ENCODE measurements at regions not wholly inside any gene's neighbourhood (a gene's known extent, or its start where the extent isn't known, plus 50 kb on each side); places are given as distances from the start of the nearest gene placed in this dataset.

DNA sequence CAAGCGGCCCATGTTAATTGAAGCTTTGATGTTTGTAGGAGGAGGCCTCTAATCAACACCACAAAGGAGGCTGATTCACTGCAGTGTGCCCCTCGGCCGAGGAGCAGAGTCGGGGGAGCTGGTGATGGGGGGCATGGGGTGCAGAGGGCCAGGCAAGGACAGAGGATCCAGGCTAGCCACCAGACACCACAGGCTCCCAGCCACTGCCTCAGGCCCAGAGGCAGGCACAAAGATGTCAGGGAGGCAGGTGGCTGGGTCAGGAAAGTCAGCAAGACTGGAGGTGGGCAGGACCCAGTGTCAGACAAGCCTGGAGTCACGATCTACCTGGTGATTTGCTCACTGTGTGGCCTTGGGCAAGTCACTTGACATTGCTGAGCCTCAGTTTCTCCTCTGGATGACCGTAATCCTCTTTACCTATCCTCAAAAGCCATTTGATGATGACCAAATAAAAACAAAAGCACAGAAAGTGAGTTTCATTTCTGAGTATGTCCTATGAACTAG is 121.0 kb downstream of the BUD13 start:
- peaks cover 29% of the 10 kb centered on the region for H3K27me3 ChIP-seq (ENCODE audit: low read depth, low read length)
- H3K9me3 ChIP-seq (ENCODE audit: insufficient read depth, low read length) = no peaks in the 10 kb centered on the region
- no peaks in the 10 kb centered on the region for H3K36me3 ChIP-seq (replicated peaks; ENCODE audit: low read depth, low read length)
- no peak overlapping the region for H3K4me2 ChIP-seq (ENCODE audit: low read length)
- H3K9ac ChIP-seq (ENCODE audit: low read length) = no peak overlapping the region
- H3K4me1 ChIP-seq (ENCODE audit: low read length) = no peaks in the 10 kb centered on the region
- no peaks in the 10 kb centered on the region for H3K79me2 ChIP-seq (ENCODE audit: low read length)
- H3K4me3 ChIP-seq (ENCODE audit: low read length) = no peak overlapping the region
- H3K27ac ChIP-seq (ENCODE audit: low read length) = no peak overlapping the region
- no peak overlapping the region for H2AFZ ChIP-seq (ENCODE audit: low read depth, low read length)
- no peaks in the 10 kb centered on the region for H4K20me1 ChIP-seq (ENCODE audit: insufficient read depth, low read length)
- TF ChIP-seq EZH2phosphoT487 (IDR thresholded peaks at IDR 0.05; ENCODE audit: low read depth) (no peak), CTCF (IDR thresholded peaks at IDR 0.05; ENCODE audit: low read depth, low read length) (no peak)

DNA sequence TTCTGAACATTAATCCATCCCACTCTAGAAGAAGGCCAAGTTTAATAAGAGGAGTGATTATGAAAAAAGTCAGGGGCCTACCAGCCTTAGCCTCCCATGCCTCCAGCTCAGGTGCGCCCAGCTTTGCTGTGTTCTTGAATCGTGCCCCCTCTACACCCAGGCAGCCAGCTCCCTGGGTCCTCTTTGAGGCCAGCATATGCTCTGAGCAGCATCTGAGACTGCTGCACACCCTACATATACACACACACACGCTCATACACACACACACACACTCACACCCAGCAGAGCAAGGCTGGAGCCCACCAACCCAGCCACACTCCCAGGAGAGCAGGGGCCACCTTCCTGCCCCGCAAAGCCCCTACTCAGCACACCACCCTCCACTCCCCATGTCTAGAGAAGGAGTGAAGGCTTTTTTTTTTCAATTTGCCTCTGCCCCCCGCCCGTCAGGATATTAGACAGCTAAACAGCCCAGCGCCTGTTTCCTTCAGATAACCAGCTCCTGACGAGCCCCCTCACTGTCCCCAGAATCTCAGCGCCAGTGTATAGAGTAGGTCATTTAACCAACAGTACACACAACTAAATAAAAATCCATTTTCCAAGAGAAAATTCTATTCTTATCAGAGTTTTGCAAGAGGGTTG is 121.6 kb downstream of the BUD13 start:
- H3K4me2 ChIP-seq (ENCODE audit: low read length) = no peak overlapping the region

GRCh38 chr11:116650052-116650451 is 122.7 kb downstream of the BUD13 start:
- Histone ChIP-seq H3K27ac (ENCODE audit: low read length) (no peak overlapping the region), H3K27me3 (ENCODE audit: low read depth, low read length) (peaks cover 29% of the 10 kb centered on the region), H3K4me3 (ENCODE audit: low read length) (no peak overlapping the region), H3K9me3 (ENCODE audit: insufficient read depth, low read length) (no peaks in the 10 kb centered on the region), H3K9ac (ENCODE audit: low read length) (no peak overlapping the region), H3K4me1 (ENCODE audit: low read length) (no peaks in the 10 kb centered on the region), H3K36me3 (replicated peaks; ENCODE audit: low read depth, low read length) (no peaks in the 10 kb centered on the region), H2AFZ (ENCODE audit: low read depth, low read length) (no peak overlapping the region), H4K20me1 (ENCODE audit: insufficient read depth, low read length) (no peaks in the 10 kb centered on the region), H3K4me2 (ENCODE audit: low read length) (no peak overlapping the region), H3K79me2 (ENCODE audit: low read length) (no peaks in the 10 kb centered on the region)
- no peak for TF ChIP-seq CTCF (IDR thresholded peaks at IDR 0.05; ENCODE audit: low read depth, low read length)
- TF ChIP-seq EZH2phosphoT487 (IDR thresholded peaks at IDR 0.05; ENCODE audit: low read depth) = no peak

More for the DNA sequence above, 121.6 kb downstream of the BUD13 start:
- no peaks in the 10 kb centered on the region for H3K9me3 ChIP-seq (ENCODE audit: insufficient read depth, low read length)
- H3K9ac ChIP-seq (ENCODE audit: low read length) = no peak overlapping the region
- H3K36me3 ChIP-seq (replicated peaks; ENCODE audit: low read depth, low read length) = no peaks in the 10 kb centered on the region
- H4K20me1 ChIP-seq (ENCODE audit: insufficient read depth, low read length) = no peaks in the 10 kb centered on the region
- no peaks in the 10 kb centered on the region for H3K4me1 ChIP-seq (ENCODE audit: low read length)
- no peak overlapping the region for H2AFZ ChIP-seq (ENCODE audit: low read depth, low read length)
- H3K79me2 ChIP-seq (ENCODE audit: low read length) = no peaks in the 10 kb centered on the region
- H3K27me3 ChIP-seq (ENCODE audit: low read depth, low read length) = peaks cover 29% of the 10 kb centered on the region
- H3K4me3 ChIP-seq (ENCODE audit: low read length) = no peak overlapping the region
- no peak overlapping the region for H3K27ac ChIP-seq (ENCODE audit: low read length)
- no peak for TF ChIP-seq CTCF (IDR thresholded peaks at IDR 0.05; ENCODE audit: low read depth, low read length)
- no peak for TF ChIP-seq EZH2phosphoT487 (IDR thresholded peaks at IDR 0.05; ENCODE audit: low read depth)

DNA sequence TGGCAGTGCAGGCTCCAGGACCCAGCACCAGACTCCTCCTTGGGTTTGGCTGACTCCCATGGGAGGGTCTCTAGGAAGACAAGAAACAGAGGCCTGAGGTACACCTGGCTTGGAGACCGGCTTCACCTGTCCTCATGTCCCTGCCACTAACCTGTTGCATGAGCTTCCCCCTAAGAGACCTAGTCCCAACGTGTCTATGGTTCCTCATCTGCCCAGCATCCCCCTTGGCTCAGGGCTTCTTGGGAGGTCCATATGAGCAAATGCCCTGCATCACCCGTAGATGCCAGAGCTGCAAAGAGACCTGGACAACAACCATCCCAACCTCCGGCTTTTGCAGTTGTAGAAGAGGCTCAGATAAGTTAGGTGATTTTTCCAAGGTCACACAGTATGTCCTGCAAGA is 123.5 kb downstream of the BUD13 start:
- H3K4me1 ChIP-seq (ENCODE audit: low read length) = no peaks in the 10 kb centered on the region
- H3K9me3 ChIP-seq (ENCODE audit: insufficient read depth, low read length) = no peaks in the 10 kb centered on the region
- no peak overlapping the region for H3K4me2 ChIP-seq (ENCODE audit: low read length)
- no peak overlapping the region for H3K4me3 ChIP-seq (ENCODE audit: low read length)
- no peak for TF ChIP-seq EZH2phosphoT487 (IDR thresholded peaks at IDR 0.05; ENCODE audit: low read depth)
- TF ChIP-seq CTCF (IDR thresholded peaks at IDR 0.05; ENCODE audit: low read depth, low read length) = no peak
- peaks cover 25% of the 10 kb centered on the region for H3K27me3 ChIP-seq (ENCODE audit: low read depth, low read length)
- H3K27ac ChIP-seq (ENCODE audit: low read length) = no peak overlapping the region
- no peaks in the 10 kb centered on the region for H3K79me2 ChIP-seq (ENCODE audit: low read length)
- H4K20me1 ChIP-seq (ENCODE audit: insufficient read depth, low read length) = no peaks in the 10 kb centered on the region
- no peaks in the 10 kb centered on the region for H3K36me3 ChIP-seq (replicated peaks; ENCODE audit: low read depth, low read length)
- no peak overlapping the region for H2AFZ ChIP-seq (ENCODE audit: low read depth, low read length)
- no peak overlapping the region for H3K9ac ChIP-seq (ENCODE audit: low read length)

Measured in OCI-LY3 (cell line).